Choroid plexus epithelial cell (primary cell): ENCODE measurements at regions not wholly inside any gene's neighbourhood (a gene's known extent, or its start where the extent isn't known, plus 50 kb on each side); places are given as distances from the start of the nearest gene placed in this dataset.
"Not testable (repeated sequence)": the region's sequence is repeated elsewhere in the genome, so short reads cannot be mapped to it uniquely, and the experiment has no call there.

Experiments used
- DNase-seq: peaks from one replicate; pipeline ENCODE4 v3.0.0-alpha.2; 2010; ENCODE audit warnings: low read depth
- H3K4me3 ChIP-seq: 2 replicates; pipeline ENCODE4 v1.5.1; 2011; ENCODE audit warnings: low read depth, mild to moderate bottlenecking, control low read depth, low read length, moderate library complexity
- CTCF ChIP-seq: conservative IDR thresholded peaks from 2 replicates; pipeline ENCODE4 v1.5.1; 2011; ENCODE audit warnings: low read depth, mild to moderate bottlenecking, control low read depth, inconsistent platforms, low read length, moderate library complexity

DNA sequence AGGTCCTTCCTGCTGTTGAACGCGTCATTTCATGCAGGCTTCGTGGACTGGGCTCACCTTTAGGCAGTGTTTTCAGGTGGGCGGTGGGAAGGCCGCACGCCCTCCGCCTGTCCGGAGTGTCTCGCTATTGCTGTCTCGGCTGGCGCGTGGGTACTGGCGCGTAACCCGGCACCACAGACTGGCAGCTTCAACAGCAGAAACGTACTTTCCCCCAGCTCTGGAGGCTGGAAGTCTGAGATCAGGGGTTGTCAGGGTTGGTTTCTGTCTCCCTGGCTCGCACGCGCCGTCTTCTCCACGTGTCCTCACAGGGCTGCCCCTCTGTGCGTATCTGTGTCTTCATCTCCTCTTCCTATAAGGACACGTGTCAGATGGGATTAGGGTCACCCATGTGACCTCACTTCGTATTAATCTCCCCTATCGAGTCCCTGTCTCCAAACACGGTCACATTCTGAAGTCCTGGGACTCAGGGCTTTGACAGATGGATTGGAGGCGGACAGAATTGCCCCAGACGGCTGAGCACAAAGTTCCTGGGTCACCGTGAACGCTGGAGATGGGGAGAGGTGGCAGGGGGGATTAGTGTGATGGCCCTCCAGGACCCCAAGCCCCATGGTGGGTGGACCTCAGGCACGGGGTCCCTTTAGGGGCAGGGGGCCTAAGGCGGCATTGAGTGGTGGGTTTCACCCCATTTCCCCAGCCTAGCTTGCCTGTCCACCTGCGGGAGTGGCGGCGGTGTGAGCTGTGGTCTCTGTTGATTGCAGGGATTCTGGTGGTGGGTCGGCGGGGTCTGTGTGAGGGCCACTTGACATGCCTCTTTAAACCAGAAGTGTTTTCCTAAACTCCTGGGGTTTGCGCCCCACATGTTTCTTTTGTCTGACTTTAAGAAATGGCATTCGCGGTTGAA is 83.4 kb upstream of the LRPAP1 start:
- DNase-seq, result no peak
- no peak overlapping the region for H3K4me3 ChIP-seq
- no peak for TF ChIP-seq CTCF

DNA sequence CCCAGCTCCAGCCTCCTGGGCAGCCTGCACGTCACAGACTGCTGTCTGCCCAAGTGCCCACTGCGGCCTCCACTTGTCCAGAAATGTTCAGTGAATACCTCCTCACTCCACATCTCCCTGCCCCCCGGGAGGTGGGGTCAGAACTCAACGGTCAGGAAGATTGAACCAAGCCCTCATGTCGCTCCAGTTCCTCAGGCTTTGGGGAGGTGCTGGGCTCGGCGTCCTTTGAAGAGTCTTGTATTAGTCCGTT is 82.4 kb upstream of the LRPAP1 start:
- H3K4me3 ChIP-seq, result no peak overlapping the region
- DNase-seq, result no peak
- no peak for TF ChIP-seq CTCF

DNA sequence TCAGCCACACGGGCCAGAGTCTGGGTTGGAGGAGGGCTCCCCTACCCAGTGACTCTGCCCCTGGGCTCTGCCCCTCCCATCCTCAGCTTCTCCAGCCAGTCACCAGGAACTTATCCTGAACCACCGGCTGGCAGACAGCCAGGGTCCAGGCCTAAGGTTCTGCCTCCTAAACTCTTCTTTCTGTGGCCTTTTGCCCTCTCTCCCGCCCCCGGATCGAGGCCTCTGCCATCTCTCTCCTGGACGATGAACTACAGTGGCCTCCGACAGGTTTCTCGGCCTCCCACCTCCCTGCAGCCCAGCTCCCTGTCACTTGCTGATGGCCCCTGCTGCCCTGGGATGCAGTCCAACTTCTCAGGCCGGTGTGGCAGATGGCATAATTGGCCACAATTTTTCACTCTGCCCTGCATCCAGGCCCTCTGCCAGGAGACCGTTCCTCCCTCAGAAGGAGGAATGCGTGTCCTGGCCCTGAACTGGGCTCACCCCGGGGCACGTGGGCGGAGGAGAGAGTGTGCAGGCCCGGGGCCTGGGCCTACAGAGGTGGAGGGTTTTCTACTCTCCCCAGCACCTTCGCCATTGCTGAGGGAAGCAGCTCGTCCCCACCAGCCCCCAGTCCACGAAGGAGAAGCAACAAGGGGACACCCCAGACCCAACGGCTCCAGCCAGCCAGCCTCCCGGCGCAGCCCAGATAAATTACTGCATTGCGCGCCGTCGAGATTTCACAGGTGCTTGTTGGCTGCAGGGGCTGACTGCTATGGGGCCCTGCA is 81.9 kb upstream of the LRPAP1 start:
- no peak overlapping the region for H3K4me3 ChIP-seq
- no peak for TF ChIP-seq CTCF
- no peak for DNase-seq

DNA sequence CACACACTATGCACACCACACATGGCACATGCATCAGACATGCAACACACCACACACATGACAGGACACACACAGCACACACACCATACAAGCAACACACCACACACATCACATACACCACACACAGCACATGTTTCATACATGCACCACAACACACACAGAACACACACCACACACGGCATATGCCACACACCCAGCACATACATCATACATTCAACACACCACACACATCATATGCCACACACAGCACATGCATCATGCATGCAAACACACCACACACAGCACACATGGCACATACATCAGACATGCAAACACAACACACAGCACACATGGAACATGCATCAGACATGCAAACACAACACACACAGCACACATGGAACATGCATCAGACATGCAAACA is 80.7 kb upstream of the LRPAP1 start:
- no peak for DNase-seq
- H3K4me3 ChIP-seq, result no peak overlapping the region
- TF ChIP-seq CTCF, result no peak

GRCh38 chr4:3612281-3612680 is 80.1 kb upstream of the LRPAP1 start:
- no peak overlapping the region for H3K4me3 ChIP-seq
- DNase-seq, result no peak

GRCh38 chr4:3611778-3612177 is 79.6 kb upstream of the LRPAP1 start:
- DNase-seq, result no peak
- no peak overlapping the region for H3K4me3 ChIP-seq
- no peak for TF ChIP-seq CTCF

More at GRCh38 chr4:3612281-3612680, 80.1 kb upstream of the LRPAP1 start:
- TF ChIP-seq CTCF, result no peak

- not testable (repeated sequence) for DNase-seq, H3K4me3 ChIP-seq
Measured at GRCh38 chr4:3610851-3611250, 78.6 kb upstream of the LRPAP1 start.

GRCh38 chr4:3609905-3610304 is 77.7 kb upstream of the LRPAP1 start:
- H3K4me3 ChIP-seq, DNase-seq: not testable (repeated sequence)
